ENCODE measurements at regions not wholly inside any gene's neighbourhood (a gene's known extent, or its start where the extent isn't known, plus 50 kb on each side); places are given as distances from the start of the nearest gene placed in this dataset.

DNA sequence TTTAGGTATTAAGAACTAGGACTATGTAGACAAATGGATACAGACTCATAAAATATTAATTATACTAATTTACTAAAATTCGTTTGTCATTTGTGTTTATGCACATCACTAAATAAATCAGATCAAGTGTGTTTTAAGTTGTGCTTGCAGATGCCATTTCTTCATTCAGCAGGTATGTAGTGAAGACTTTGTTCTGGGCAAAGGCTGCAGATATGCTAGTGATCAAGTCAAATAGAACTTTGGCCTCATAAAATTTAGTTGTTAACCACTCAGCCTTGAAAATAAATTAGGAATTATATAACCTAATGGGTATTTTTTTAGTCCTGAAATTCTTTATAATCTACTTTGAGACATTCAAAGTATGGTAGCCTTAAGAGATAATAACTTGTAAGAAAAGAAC, 80.4 kb upstream of the TRPC4 start:
- no peak for FAIRE-seq
- DNase-seq (ENCODE audit: insufficient read length, low spot score) = no peak
- no peak for TF ChIP-seq POLR2A (IDR thresholded peaks at IDR 0.05; ENCODE audit: low read depth, low read length)

DNA sequence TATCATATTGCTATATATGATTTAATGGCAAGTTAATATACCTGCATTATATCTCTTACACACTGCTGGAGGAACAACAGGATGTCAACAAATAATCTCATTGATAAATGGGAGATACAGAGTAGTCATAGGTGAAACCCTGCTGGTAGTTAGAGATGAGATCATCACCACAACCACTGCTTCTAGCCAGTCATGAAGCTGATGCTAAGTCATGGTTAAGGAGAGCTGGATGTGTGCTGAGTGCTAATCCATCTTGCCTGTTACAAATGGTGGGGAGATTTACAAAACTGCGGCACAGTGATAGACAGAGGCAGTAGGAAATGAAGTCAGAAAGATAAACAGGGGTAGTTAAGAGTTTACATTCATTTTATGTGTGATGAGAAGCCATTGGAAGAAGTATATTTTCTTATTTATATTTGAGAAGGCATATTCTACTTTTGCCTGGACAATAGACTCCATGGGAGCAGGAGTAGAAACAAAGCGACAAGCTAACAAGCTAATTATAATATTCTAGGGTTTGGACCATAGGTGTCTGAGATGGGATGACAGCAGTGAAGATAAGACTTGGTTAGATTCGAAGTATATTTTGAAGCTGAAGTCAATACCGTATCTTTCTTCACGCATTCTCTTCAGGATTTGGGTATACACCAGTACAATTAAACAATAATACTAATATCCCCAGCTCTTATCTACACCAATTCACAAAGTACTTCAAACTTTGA, 78.0 kb upstream of the TRPC4 start:
- FAIRE-seq (no peak), DNase-seq (ENCODE audit: insufficient read length, low spot score) (no peak)
- no peak for TF ChIP-seq POLR2A (IDR thresholded peaks at IDR 0.05; ENCODE audit: low read depth, low read length)

DNA sequence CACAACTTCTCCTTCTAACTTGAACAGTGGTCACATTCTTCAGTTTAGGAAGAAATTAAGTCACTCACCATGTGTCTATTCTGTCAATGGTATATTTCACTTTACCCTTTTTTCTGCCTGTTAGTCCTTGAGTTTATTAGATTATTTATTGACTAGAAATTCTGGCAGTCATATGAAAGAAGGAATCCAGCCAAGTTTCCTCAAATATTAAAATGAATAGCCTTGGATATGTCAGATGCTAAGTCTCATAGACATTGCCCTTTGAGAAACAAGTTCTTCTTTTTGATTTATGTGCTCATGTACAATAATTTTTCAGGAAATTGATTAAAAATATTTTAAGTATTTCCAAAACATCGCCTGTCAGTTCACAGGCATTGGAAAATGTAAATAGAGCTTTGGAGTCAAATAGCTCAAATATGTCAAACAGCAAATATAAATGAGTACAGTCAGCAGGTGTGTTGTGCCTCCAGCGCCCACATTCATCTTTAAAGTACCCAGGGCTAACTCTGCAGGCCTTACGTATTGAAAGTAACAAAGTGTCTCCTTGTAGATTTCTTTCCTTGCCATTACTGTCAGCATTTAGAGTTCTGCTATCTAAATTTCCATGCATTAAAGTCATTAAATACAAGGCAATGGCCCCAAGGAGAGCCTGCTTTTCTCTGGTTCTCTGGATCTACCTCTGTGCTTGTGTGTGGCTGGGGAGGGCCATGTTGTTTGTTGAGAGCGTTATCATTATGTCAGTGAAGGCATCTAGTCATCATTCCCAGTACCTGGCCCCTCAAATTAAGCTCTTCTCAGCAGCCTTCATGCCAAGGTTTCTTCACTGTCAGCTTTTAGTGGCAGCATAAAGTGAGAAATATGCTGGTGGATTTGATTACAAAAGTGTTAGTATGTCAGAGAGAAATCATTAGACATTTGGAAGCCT, 76.3 kb upstream of the TRPC4 start:
- DNase-seq (ENCODE audit: insufficient read length, low spot score) (no peak), FAIRE-seq (no peak)
- no peak for TF ChIP-seq POLR2A (IDR thresholded peaks at IDR 0.05; ENCODE audit: low read depth, low read length)

DNA sequence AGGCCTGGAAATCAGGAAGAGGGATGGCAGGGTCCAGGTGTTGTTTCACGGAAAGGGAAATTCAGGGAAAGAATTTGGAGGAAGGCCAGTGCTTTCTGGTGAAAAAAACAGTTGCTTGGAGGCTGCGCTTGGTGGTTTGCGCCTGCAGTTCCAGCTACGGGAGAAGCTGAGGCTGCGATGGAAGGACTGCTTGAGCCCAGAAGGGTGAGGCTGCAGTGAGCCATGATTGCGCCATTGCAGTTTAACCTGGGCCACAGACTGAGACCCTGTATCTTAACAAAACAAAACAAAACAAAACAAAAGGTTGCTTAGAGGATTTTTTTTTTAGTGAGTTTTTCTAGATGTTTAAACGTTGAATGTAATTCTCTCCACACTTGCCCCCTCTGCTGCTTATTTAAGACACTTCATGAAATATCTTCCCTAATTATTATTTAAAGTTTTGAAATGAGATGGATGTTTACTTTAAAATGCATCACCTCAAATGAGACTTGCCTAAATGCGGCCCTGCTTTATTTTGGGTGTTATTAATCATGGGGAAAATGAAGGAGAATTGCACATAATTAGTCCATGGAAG, 75.4 kb upstream of the TRPC4 start:
- TF ChIP-seq POLR2A (IDR thresholded peaks at IDR 0.05; ENCODE audit: low read depth, low read length) = no peak
- FAIRE-seq = no peak
- DNase-seq (ENCODE audit: insufficient read length, low spot score) = no peak

DNA sequence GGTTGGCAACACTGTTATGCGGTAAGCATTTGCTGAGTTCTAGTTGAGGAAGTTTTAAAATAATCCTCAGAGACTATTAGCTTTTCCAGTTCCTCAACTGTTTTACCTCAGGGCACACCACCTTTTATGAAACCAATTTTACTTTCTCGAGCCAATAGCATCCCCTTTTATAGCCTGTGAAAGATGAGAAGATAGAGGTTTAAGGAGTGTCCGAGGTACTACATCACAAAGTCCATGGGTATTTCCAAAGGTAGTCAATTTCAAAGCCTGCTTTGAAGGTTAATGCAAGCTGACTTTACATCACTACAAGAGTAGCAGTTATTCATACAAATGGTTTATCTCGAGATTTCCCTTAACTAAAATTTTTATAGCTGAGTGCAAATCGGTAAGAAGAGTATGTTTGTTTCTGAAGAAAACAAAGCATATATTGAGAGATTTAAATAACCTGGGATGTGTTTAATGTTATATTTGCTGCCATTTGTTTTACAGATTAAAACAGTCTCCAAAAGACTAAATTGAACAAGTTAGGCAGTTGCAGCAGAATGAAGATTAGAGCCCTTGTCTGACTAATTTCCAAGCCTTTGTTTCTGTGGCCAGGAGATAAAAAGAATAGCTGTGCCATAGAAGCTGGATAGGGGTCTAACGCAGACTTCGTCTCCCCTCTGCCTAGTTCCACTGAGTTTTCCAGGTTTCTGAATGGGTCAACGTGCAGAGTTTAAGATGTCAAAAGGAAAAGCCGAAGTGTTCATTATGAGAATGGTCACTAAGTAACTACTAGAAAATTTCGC, 74.7 kb upstream of the TRPC4 start:
- no peak for FAIRE-seq
- TF ChIP-seq POLR2A (IDR thresholded peaks at IDR 0.05; ENCODE audit: low read depth, low read length) = no peak

DNA sequence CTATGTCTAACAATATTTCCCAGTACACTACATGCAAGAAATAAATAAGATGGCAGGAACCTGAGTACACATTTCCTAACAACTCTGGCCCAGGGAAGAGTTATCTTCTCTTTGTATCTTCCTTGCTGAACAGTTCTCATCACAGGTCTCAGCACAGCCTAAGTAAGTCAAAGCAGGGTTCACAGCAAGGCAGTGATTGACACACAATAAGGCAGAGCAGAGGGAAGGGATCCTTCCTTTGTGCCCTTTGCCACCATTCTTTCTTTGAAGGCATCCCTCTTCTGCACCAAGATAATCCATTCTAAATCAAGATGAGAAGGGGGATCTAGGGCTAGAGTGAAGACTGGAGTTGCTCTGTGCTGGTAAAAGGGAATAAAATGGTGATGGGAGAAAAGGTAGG, 73.4 kb upstream of the TRPC4 start:
- FAIRE-seq = no peak
- no peak for TF ChIP-seq POLR2A (IDR thresholded peaks at IDR 0.05; ENCODE audit: low read depth, low read length)
- no peak for DNase-seq (ENCODE audit: insufficient read length, low spot score)

More for the DNA sequence above, 74.7 kb upstream of the TRPC4 start:
- no peak for DNase-seq (ENCODE audit: insufficient read length, low spot score)

DNA sequence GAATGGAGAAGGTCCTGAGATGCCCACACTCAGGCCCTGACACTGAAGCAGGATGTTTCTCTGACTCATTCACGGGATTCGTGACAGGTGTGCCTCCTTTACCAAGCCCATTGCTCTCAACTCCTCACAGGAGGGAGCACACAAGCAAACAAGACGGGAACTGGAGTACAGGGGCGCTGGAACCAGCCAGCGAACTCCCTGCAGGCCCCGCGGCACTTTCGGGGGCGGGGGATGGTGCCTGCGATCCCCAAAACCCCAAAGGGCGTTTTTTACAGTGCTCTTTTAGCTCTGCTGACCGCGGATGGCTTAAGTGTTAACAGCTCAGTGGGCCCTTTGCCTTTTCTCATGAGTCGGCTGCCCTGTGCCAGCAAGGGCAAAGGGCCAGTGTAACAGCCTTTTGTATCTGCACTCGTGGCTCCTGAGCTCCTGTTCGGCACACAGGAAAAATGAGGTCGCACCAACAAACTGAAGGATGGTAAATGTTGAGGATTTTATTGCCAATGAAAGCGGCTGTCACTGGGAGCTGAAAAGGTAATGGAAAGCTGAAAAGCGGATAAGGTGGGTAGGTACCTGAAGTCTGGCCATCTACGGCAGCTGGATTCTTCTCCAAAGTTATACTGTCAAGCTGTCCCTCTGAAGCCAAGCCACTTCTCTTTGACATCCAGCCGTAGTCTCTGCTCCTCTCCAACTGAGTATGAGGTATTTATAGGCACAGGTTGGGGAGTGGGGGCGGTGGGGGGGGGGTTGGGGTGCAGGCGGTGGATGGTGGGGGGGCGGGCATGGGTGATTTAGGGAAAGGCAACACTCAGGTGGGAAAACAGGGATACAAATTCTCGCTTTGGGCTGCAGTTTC, 65.0 kb upstream of the TRPC4 start:
- TF ChIP-seq POLR2A (IDR thresholded peaks at IDR 0.05; ENCODE audit: low read depth, low read length) = no peak
- FAIRE-seq (no peak), DNase-seq (ENCODE audit: insufficient read length, low spot score) (no peak)

DNA sequence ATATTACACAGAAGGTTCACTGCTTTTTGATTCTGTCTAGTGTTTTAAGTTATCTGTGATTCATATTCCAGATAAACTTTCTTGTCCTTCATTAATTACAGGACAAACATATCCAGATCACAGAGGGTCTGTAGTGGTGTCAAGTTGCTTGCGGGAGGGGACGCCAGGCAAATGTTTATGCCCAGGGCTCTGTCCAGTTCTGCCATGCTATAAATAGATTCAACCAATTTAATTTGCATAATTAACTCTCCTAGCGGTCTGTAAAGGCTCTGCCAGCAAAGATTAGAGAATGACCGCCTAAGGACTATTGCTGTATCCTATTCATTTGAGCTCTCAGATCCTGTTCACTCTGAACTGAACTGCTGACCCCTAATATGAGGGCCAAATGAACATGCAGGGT, 59.7 kb upstream of the TRPC4 start:
- FAIRE-seq (no peak), DNase-seq (ENCODE audit: insufficient read length, low spot score) (no peak)
- no peak for TF ChIP-seq POLR2A (IDR thresholded peaks at IDR 0.05; ENCODE audit: low read depth, low read length)

DNA sequence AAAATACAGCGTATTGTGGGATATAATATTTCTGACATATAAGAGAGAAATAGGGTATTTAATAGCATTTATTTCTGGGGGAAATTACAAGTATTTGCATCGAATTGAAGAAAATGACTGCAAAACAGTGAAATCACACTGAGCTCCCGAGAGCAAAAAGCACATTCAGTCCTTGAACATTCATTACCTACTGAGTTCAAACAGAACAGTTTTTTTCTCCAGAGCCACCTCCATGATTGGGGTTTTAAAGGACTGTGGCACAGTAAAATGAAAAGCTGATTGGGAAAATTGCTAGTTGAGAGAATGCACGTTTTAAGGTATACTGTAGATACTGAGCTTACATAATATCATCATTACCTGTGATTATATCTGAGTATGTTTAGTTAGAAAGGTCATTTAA, 58.0 kb upstream of the TRPC4 start:
- TF ChIP-seq POLR2A (IDR thresholded peaks at IDR 0.05; ENCODE audit: low read depth, low read length) = no peak
- FAIRE-seq = no peak
- DNase-seq (ENCODE audit: insufficient read length, low spot score) = no peak

DNA sequence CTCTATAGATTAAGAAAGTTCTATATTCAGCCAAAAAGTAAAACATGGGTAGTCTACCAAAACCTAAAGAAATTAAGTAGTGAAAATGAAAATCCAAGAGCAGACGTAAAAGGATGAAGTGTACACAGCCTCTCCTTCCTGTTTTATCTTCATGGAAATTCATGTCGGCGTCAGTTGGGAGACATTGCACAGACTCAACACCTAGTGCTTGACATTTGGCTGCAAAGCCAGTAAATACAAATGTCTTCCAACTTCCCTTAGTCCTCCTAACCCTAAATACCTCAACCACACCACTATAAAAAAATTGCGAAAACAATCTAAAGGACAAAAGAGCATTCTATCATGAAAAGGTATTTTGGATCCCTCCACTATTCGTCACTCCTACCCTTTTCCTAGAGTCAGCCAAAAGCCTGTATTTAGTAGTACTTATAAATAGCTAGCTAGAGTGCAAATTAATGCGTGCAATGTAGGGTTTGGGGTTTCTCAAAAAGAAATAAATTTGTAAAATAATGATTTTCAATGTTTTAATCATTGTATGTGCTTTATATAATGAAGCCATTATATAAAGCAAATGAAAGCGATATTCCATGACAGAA, 56.4 kb upstream of the TRPC4 start:
- no peak for FAIRE-seq

DNA sequence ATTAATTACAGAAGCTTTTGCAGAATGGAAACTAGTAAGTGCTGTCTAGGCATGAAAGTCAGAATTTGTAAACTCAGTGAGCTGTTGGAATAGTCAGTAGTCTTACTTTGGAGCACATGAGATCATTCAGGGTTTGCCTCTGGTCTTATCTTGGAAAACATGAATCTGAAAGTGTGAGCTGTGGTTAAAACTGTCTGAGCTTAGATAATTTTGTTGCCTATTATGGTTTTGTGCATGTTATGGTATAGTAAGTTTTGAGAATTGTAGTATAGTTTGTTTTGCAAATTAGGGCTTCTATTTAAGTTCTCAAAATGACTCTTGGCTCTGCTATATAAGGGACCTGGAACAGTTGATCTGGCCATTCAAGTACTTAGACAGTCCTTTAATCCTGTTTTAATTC, 53.7 kb upstream of the TRPC4 start:
- no peak for DNase-seq (ENCODE audit: insufficient read length, low spot score)
- TF ChIP-seq POLR2A (IDR thresholded peaks at IDR 0.05; ENCODE audit: low read depth, low read length) = no peak
- no peak for FAIRE-seq

More for the DNA sequence above, 56.4 kb upstream of the TRPC4 start:
- DNase-seq (ENCODE audit: insufficient read length, low spot score) = no peak
- TF ChIP-seq POLR2A (IDR thresholded peaks at IDR 0.05; ENCODE audit: low read depth, low read length) = no peak

DNA sequence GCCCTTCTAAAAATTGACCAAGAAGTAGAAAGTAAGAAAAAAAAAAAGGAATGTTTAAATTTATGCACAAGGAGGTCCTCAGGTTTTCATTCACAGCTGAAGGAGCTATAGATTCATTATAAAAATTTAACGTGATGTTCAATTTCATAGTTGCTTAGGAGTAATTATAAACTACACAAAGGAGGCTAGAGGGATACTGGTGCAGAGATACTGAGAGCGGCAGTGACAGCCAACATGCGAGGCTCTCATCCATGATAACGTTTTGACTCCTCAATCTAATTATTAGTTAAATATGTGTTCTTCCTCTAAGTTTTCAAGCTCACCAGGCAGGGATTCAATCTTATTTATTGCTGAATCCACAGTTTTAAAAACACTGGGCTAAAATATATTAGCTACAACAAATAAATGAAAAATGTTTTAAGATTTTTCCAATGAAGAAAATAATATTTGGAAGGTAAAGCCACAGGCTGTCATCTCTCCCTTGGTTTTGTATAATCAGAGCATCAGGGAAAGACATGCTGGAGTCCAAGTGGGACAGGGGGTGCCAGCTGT, 49.8 kb upstream of the TRPC4 start:
- no peak for TF ChIP-seq POLR2A (IDR thresholded peaks at IDR 0.05; ENCODE audit: low read depth, low read length)
- DNase-seq (ENCODE audit: insufficient read length, low spot score) = no peak
- FAIRE-seq = no peak

Data from H54 (cell line).